ENCODE measurements at regions not wholly inside any gene's neighbourhood (a gene's known extent, or its start where the extent isn't known, plus 50 kb on each side); places are given as distances from the start of the nearest gene placed in this dataset.

GRCh38 chr2:150190546-150190945 lies 296.9 kb downstream of the RND3 start:
- Histone ChIP-seq H3K9me2 (ENCODE audit: low read depth, low read length) (no peaks in the 10 kb centered on the region), H3K79me2 (ENCODE audit: insufficient read depth, low read length) (no peaks in the 10 kb centered on the region), H3K27me3 (ENCODE audit: insufficient read depth, low read length) (no peaks in the 10 kb centered on the region), H3K4me2 (ENCODE audit: low read length) (no peak overlapping the region), H4K20me1 (ENCODE audit: insufficient read depth, low read length) (no peaks in the 10 kb centered on the region), H3K4me1 (ENCODE audit: insufficient read depth, low read length, severe bottlenecking) (no peaks in the 10 kb centered on the region), H3F3A (ENCODE audit: insufficient read depth, low read length) (no peaks in the 10 kb centered on the region), H3K27ac (ENCODE audit: low read depth, low read length, poor library complexity, severe bottlenecking) (no peak overlapping the region), H2AFZ (ENCODE audit: low read length) (no peak overlapping the region), H3K9me3 (ENCODE audit: low read length) (no peaks in the 10 kb centered on the region), H3K36me3 (ENCODE audit: insufficient read depth, low read length) (no peaks in the 10 kb centered on the region), H3K9ac (ENCODE audit: low read length) (no peak overlapping the region), H3K4me3 (ENCODE audit: low read depth, low read length, poor library complexity, severe bottlenecking) (no peak overlapping the region)
- TF ChIP-seq CTCF (IDR thresholded peaks at IDR 0.05; ENCODE audit: low read length) (no peak), EZH2 (IDR thresholded peaks at IDR 0.05; ENCODE audit: borderline replicate concordance, low read length) (no peak)

- no peaks in the 10 kb centered on the region for H3K27me3 ChIP-seq (ENCODE audit: insufficient read depth, low read length)
- H3K9ac ChIP-seq (ENCODE audit: low read length), result no peak overlapping the region
- no peak overlapping the region for H2AFZ ChIP-seq (ENCODE audit: low read length)
- H3K36me3 ChIP-seq (ENCODE audit: insufficient read depth, low read length), result no peaks in the 10 kb centered on the region
- no peaks in the 10 kb centered on the region for H3K79me2 ChIP-seq (ENCODE audit: insufficient read depth, low read length)
- no peaks in the 10 kb centered on the region for H3K9me3 ChIP-seq (ENCODE audit: low read length)
- H3K4me3 ChIP-seq (ENCODE audit: low read depth, low read length, poor library complexity, severe bottlenecking), result no peak overlapping the region
- no peaks in the 10 kb centered on the region for H3F3A ChIP-seq (ENCODE audit: insufficient read depth, low read length)
- H3K4me1 ChIP-seq (ENCODE audit: insufficient read depth, low read length, severe bottlenecking), result no peaks in the 10 kb centered on the region
- no peak overlapping the region for H3K4me2 ChIP-seq (ENCODE audit: low read length)
- no peaks in the 10 kb centered on the region for H3K9me2 ChIP-seq (ENCODE audit: low read depth, low read length)
- TF ChIP-seq CTCF (IDR thresholded peaks at IDR 0.05; ENCODE audit: low read length) (no peak), EZH2 (IDR thresholded peaks at IDR 0.05; ENCODE audit: borderline replicate concordance, low read length) (no peak)
- H4K20me1 ChIP-seq (ENCODE audit: insufficient read depth, low read length), result no peaks in the 10 kb centered on the region
- H3K27ac ChIP-seq (ENCODE audit: low read depth, low read length, poor library complexity, severe bottlenecking), result no peak overlapping the region
Measured at GRCh38 chr2:150188800-150189199, 298.7 kb downstream of the RND3 start.

GRCh38 chr2:150188177-150188576 lies 299.3 kb downstream of the RND3 start:
- no peaks in the 10 kb centered on the region for H3F3A ChIP-seq (ENCODE audit: insufficient read depth, low read length)
- no peaks in the 10 kb centered on the region for H3K79me2 ChIP-seq (ENCODE audit: insufficient read depth, low read length)
- no peak overlapping the region for H3K9ac ChIP-seq (ENCODE audit: low read length)
- no peaks in the 10 kb centered on the region for H3K27me3 ChIP-seq (ENCODE audit: insufficient read depth, low read length)
- no peak overlapping the region for H3K4me2 ChIP-seq (ENCODE audit: low read length)
- H2AFZ ChIP-seq (ENCODE audit: low read length), result no peak overlapping the region
- no peaks in the 10 kb centered on the region for H4K20me1 ChIP-seq (ENCODE audit: insufficient read depth, low read length)
- no peaks in the 10 kb centered on the region for H3K9me3 ChIP-seq (ENCODE audit: low read length)
- H3K36me3 ChIP-seq (ENCODE audit: insufficient read depth, low read length), result no peaks in the 10 kb centered on the region
- no peaks in the 10 kb centered on the region for H3K4me1 ChIP-seq (ENCODE audit: insufficient read depth, low read length, severe bottlenecking)
- no peak for TF ChIP-seq EZH2 (IDR thresholded peaks at IDR 0.05; ENCODE audit: borderline replicate concordance, low read length)
- TF ChIP-seq CTCF (IDR thresholded peaks at IDR 0.05; ENCODE audit: low read length), result no peak
- no peaks in the 10 kb centered on the region for H3K9me2 ChIP-seq (ENCODE audit: low read depth, low read length)
- H3K4me3 ChIP-seq (ENCODE audit: low read depth, low read length, poor library complexity, severe bottlenecking), result no peak overlapping the region
- no peak overlapping the region for H3K27ac ChIP-seq (ENCODE audit: low read depth, low read length, poor library complexity, severe bottlenecking)
